ENCODE measurements at regions not wholly inside any gene's neighbourhood (a gene's known extent, or its start where the extent isn't known, plus 50 kb on each side); places are given as distances from the start of the nearest gene placed in this dataset.
A peak's percentile ranks its signal among the peaks of the same experiment; 100 is the strongest.
"Not testable (repeated sequence)": the region's sequence is repeated elsewhere in the genome, so short reads cannot be mapped to it uniquely, and the experiment has no call there.

- no peak for DNase-seq
Observed at GRCh38 chr1:73766786-73767348, 431.1 kb downstream of the LRRIQ3 start.

DNA sequence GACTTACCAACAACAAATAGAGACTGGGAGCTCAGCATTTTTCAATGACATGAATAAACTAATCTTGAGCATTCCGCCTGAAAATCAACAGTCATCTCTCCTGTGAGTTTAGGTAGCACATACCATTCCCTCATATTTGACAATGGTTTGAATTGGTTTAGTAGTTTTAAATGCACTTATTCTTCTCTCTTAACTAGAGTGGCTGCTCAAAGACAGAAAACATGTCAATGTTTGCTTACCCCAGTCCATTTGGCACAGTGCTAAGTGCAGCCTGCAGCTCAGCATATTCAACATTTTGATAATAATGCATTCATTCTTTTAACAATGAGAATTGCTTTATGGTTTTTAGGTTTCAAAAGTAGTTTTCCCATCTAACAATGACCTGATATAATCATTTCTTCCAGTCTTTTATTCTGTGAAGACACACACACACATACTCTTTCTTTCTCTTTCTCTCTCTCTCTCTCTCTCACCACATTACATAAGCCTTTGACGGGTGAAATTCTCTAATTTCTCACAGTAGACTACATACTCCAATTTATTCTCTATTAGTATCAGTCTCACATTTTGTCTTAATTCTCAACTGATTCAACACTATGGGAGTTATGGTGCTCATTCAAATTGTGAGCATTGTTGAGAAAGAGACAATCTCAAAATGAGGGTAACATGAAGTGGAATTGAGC is 432.3 kb downstream of the LRRIQ3 start:
- no peak for DNase-seq

GRCh38 chr1:73761559-73761958 is 436.4 kb downstream of the LRRIQ3 start:
- no peak for DNase-seq

GRCh38 chr1:73759011-73759410 is 439.0 kb downstream of the LRRIQ3 start:
- DNase-seq: no peak

DNA sequence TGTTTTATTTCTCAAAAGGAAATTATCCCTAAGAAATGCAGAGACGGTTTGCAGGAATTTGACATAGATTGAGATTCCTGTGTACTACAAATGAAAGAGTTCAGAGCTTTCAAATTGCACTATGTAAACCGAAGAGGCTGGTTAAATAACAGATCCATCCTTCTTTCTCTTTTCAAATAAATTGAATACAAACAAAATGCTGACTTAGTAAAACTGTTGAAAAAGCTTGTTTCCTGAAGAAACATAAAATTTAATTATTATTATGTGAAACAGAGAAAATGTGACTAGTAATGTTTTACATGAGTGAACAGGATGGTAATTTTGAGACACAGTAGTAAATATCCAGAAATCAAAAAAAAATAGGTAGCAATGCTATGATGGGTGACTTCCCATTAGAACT is 441.2 kb downstream of the LRRIQ3 start:
- DNase-seq: no peak

- DNase-seq: no peak
Observed at GRCh38 chr1:73755649-73756048, 442.3 kb downstream of the LRRIQ3 start.

- DNase-seq: no peak
Observed at GRCh38 chr1:73749996-73750395, 448.0 kb downstream of the LRRIQ3 start.

DNA sequence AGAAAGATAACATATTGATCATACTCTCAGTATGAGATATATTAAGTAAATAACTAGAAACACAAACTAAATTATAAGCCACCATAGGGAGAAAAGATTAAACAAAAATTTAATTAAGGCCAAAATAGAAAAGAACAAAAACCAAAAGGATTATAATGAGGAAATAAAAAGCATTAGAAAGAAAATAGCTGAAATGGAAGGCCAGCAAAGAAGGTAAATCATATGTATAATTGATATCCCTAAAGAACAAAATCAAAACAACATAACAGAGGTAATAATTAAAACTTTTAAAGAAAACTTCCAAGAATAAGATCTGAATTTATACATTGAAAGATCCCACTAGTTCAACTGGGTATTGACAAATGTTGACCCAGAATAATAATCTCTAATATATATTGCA is 453.0 kb downstream of the LRRIQ3 start:
- DNase-seq: no peak

- no peak for DNase-seq
Observed at GRCh38 chr1:73736125-73736524, 461.9 kb downstream of the LRRIQ3 start.

- DNase-seq: no peak
Observed at GRCh38 chr1:73727036-73727435, 470.9 kb downstream of the LRRIQ3 start.

DNA sequence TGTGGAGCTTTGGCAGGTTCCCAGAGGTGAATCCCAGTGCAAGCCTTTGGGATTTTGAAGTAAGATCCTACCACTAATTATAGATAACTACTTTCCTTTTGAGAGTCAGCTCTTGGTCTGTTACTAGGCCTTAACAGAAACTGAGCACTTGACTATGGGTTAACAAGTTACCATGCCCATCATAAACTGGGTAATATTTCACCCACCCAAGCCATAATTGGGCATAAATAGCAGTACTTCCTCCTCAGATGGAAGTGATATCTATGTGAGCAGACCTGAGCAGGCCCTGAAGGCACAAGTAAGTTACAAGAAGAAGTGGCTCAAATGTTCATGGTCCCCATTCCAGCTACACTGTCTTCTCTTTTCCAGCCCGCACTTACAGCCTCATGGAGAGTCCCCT is 475.9 kb downstream of the LRRIQ3 start:
- DNase-seq: no peak

- no peak for DNase-seq
Observed at GRCh38 chr1:73717976-73718375, 480.0 kb downstream of the LRRIQ3 start.

- DNase-seq: no peak
Observed at GRCh38 chr1:73711089-73711488, 486.9 kb downstream of the LRRIQ3 start.

GRCh38 chr1:73701826-73702225 is 496.1 kb downstream of the LRRIQ3 start:
- no peak for DNase-seq

DNA sequence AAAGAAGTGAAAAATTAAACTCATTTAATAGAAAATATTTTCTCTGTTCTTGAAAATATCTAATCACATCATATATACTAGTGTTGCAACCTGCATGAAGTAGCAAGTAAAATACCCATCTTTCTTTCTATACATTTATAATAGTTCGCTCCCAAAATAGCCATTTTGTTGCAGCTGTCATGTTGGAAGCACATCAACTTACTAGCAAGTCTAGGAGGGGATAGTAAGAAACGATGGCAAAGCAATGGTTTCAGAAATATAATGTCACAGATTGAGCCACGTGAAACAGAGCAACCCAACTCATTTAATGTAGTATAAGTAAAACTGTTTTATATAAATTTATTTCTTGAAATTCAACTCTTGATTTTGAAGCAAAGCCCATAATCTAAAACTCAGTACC is 521.8 kb downstream of the LRRIQ3 start:
- DNase-seq: no peak

- peak; percentile 7 for DNase-seq
Observed at GRCh38 chr1:73674945-73675561, 522.9 kb downstream of the LRRIQ3 start.

GRCh38 chr1:73673971-73674370 is 524.0 kb downstream of the LRRIQ3 start:
- DNase-seq: no peak

DNA sequence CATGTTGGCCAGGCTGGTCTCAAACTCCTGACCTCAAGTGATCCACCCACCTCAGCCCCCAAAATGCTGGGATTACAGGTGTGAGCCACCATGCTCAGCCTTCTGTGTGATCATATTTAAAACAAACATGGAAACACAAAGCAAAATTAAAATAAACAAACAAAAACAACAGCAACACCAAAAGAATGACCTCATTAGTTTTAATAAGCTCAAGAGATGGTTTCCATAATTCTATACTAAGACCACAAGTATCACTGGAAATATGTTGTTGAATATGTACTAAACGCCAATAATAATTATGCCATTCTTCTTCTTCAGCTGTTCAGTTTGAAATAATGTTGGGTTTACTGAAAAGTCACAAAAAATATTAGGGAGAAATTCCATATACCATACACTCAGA is 526.4 kb downstream of the LRRIQ3 start:
- DNase-seq: no peak

DNA sequence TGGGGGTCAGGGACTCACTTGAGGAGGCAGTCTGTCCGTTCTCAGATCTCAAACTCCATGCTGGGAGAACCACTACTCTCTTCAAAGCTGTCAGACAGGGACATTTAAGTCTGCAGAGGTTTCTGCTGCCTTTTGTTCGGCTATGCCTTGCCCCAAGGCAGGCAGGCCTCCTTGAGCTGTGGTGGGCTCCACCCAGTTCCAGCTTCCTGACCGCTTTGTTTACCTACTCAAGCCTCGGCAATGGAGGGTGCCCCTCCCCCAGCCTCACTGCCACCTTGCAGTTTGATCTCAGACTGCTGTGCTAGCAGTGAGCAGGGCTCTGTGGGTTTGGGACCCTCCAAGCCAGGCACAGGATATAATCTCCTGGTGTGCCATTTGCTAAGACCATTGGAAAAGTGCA is 530.0 kb downstream of the LRRIQ3 start:
- DNase-seq: not testable (repeated sequence)

DNA sequence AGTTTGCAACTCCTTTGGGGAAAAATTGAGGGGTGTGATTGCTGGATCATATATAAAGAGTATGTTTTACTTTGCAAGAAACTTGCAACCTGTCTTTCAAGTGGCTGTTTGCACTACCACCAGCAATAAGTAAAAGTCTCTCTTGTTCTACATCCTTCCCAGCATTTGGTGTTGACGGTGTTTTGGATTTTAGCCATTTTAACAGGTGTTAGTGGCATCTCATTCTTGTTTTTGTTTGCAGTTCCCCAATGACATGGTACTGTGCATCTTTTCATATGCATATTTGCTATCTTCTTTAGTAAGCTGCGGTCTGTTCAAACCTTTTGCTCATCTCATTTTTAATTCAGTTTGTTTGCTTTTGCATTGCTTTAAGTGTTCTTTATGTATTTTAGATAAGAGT is 535.5 kb downstream of the LRRIQ3 start:
- no peak for DNase-seq

- DNase-seq: no peak
Observed at GRCh38 chr1:73659136-73659535, 538.8 kb downstream of the LRRIQ3 start.

GRCh38 chr1:73654714-73655113 is 543.3 kb downstream of the LRRIQ3 start:
- DNase-seq: no peak

GRCh38 chr1:73644198-73644597 is 553.8 kb downstream of the LRRIQ3 start:
- no peak for DNase-seq

- DNase-seq: no peak
Observed at GRCh38 chr1:73639494-73639893, 558.5 kb downstream of the LRRIQ3 start.

GRCh38 chr1:73637264-73637663 is 560.7 kb downstream of the LRRIQ3 start:
- no peak for DNase-seq

All from NCI-H1694 (cell line).